ENCODE measurements at regions not wholly inside any gene's neighbourhood (a gene's known extent, or its start where the extent isn't known, plus 50 kb on each side); places are given as distances from the start of the nearest gene placed in this dataset.

DNA sequence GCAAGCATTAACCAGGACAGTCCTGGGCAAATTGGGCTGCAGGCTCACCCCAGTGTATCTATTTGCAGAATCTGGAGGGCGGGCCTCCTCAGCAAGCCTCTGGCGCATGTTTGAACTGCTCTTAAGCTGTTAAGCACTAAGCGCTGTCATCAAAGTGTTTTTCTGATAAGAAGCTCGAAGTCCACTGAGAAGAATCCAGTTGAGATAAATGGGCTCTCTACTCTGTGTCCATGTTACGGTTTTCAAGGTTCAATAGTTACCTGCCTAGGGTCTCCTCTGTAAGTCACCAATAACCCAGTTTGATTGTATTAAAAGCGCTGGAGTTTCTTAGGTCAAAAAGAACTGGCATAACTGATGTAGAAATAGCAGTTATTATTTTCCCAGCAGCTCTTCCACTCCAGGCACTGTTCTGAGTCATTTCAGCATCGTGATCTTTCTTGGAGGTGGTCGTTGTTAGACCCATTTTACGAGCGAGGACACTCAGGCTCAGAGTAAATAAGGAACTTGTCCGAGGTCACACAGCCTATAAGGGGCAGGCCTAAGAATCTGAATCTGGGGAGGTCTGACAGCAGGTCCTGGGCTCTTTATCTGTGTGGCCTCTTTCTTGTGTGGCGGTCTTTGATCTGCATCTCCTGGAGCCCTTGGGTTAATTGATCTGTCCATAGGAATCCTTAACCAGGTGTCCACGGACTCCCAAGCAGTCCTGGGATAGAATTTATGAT is 207.4 kb upstream of the ZNF217 start:
- TF ChIP-seq, protein P1, sequence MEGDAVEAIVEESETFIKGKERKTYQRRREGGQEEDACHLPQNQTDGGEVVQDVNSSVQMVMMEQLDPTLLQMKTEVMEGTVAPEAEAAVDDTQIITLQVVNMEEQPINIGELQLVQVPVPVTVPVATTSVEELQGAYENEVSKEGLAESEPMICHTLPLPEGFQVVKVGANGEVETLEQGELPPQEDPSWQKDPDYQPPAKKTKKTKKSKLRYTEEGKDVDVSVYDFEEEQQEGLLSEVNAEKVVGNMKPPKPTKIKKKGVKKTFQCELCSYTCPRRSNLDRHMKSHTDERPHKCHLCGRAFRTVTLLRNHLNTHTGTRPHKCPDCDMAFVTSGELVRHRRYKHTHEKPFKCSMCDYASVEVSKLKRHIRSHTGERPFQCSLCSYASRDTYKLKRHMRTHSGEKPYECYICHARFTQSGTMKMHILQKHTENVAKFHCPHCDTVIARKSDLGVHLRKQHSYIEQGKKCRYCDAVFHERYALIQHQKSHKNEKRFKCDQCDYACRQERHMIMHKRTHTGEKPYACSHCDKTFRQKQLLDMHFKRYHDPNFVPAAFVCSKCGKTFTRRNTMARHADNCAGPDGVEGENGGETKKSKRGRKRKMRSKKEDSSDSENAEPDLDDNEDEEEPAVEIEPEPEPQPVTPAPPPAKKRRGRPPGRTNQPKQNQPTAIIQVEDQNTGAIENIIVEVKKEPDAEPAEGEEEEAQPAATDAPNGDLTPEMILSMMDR (conservative IDR thresholded peaks at IDR 0.05), result no peak
- Mint-ChIP-seq H3K27me3 (no peaks in the 10 kb centered on the region), H3K4me1 (ENCODE audit: unreplicated experiment) (peaks cover 30% of the 10 kb centered on the region), H3K27ac (peak overlapping the region; percentile 10), H3K36me3 (no peaks in the 10 kb centered on the region), H3K4me3 (no peak overlapping the region), H3K9me3 (no peaks in the 10 kb centered on the region)
- no peak for DNase-seq (ENCODE audit: extremely low spot score, unreplicated experiment)

DNA sequence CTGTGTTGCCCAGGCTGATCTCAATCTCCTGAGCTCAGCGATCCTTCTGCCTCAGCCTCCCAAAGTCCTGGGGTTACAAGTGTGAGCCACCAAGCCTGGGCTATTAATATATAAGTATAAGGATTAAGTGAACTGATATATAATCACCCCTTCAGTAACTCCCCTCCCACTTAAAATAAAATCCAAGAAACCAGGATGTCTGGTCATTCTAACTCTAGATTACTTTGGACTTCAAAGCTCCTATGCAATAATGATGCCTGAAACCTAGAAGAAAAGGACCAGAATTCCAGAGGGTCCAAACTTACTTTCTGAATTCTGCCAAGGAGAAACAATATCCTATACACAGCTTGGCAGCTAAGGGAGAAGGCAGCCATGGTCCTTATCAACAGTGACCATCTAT is 206.8 kb upstream of the ZNF217 start:
- Mint-ChIP-seq H3K4me3 (no peak overlapping the region), H3K36me3 (no peaks in the 10 kb centered on the region), H3K27ac (peak overlapping the region; percentile 10), H3K9me3 (no peaks in the 10 kb centered on the region), H3K4me1 (ENCODE audit: unreplicated experiment) (peaks cover 27% of the 10 kb centered on the region), H3K27me3 (no peaks in the 10 kb centered on the region)
- TF ChIP-seq, protein P1 (conservative IDR thresholded peaks at IDR 0.05), result no peak
- DNase-seq (ENCODE audit: extremely low spot score, unreplicated experiment), result no peak

DNA sequence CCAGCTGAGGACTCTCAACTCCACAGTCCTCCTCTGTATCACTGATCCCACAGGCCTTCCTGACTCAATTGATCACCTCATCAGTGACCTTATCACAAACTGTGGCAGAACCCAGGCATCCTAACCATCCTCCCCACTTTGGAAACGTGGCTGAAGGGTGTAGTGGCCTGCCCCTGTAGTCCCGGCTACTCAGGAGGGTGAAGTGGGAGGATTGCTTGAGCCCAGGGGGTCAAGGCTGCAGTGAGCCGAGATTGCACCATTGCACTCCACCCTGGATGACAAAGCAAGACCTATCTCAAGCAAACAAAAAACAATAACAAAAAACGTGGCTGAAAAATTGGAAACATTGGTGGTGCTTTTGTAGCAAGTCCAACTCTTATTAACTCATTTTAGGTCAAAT is 203.4 kb upstream of the ZNF217 start:
- no peak overlapping the region for H3K4me3 Mint-ChIP-seq
- H3K36me3 Mint-ChIP-seq, result no peaks in the 10 kb centered on the region
- no peak overlapping the region for H3K27ac Mint-ChIP-seq
- TF ChIP-seq, protein P1 (conservative IDR thresholded peaks at IDR 0.05), result no peak
- peaks cover 5% of the 10 kb centered on the region for H3K9me3 Mint-ChIP-seq
- H3K4me1 Mint-ChIP-seq (ENCODE audit: unreplicated experiment), result peaks cover 31% of the 10 kb centered on the region
- no peak for DNase-seq (ENCODE audit: extremely low spot score, unreplicated experiment)
- H3K27me3 Mint-ChIP-seq, result no peaks in the 10 kb centered on the region

DNA sequence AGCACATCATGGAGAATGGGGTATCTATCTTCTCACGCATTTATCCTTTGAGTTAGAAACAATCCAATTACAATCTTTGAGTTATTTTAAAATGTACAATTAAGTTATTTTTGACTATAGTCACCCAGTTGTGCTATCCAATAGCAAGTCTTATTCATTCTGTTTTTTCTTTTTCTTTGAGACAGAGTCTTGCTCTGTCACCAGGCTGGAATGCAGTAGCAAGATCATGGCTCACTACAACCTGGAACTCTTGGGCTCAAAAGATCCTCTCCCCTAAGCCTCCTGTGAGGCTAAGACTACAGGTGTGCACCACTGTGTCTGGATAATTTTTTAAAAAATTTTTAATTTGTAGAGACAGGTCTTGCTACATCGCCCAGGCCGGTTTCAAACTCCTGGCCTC is 201.5 kb upstream of the ZNF217 start:
- TF ChIP-seq, protein P1 (conservative IDR thresholded peaks at IDR 0.05), result no peak
- H3K4me3 Mint-ChIP-seq, result no peak overlapping the region
- peaks cover 10% of the 10 kb centered on the region for H3K9me3 Mint-ChIP-seq
- H3K4me1 Mint-ChIP-seq (ENCODE audit: unreplicated experiment), result peaks cover 30% of the 10 kb centered on the region
- no peaks in the 10 kb centered on the region for H3K27me3 Mint-ChIP-seq
- no peak overlapping the region for H3K27ac Mint-ChIP-seq
- DNase-seq (ENCODE audit: extremely low spot score, unreplicated experiment), result no peak
- H3K36me3 Mint-ChIP-seq, result no peaks in the 10 kb centered on the region

DNA sequence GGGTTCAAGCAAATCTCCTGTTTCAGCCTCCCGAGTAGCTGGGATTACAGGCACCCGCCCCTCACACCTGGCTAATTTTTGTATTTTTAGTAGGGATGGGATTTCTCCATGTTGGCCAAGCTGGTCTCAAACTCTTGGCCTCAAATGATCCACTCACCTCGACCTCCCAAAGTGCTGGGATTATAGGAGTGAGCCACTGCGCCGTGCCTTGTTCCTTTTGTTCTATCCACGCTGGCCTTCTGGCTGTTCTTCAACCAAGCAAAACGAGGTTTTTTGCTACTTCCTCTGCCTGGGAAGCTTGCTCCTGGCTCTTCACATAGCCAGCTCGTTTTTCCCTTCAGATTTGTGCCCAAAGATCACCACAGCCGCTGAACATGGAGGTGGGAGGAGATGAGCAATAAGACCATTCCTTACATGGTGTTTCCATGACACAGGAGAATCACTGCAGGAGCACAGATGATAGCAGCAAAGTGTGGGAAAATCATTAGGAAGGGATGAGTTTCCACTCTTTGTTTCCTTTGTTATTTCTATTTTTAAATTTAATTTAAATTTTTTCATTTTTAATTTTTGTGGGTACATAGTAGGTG is 201.0 kb upstream of the ZNF217 start:
- no peaks in the 10 kb centered on the region for H3K27me3 Mint-ChIP-seq
- no peaks in the 10 kb centered on the region for H3K36me3 Mint-ChIP-seq
- TF ChIP-seq, protein P1 (conservative IDR thresholded peaks at IDR 0.05), result no peak
- no peak overlapping the region for H3K4me3 Mint-ChIP-seq
- peaks cover 10% of the 10 kb centered on the region for H3K9me3 Mint-ChIP-seq
- no peak overlapping the region for H3K27ac Mint-ChIP-seq
- no peak for DNase-seq (ENCODE audit: extremely low spot score, unreplicated experiment)
- peaks cover 31% of the 10 kb centered on the region for H3K4me1 Mint-ChIP-seq (ENCODE audit: unreplicated experiment)
